Cardiac muscle cell (in vitro differentiated cells and primary cell): ENCODE measurements at regions not wholly inside any gene's neighbourhood (a gene's known extent, or its start where the extent isn't known, plus 50 kb on each side); places are given as distances from the start of the nearest gene placed in this dataset.

Experiments used
- DNase-seq, 2 donors: peaks; one replicate each; pipeline versions ENCODE4 v3.0.0 to v3.0.0-alpha.2; 2010 to 2017; ENCODE audit warnings: low read depth in 1 of 2, low spot score in 1 of 2
- H3K27ac ChIP-seq: fragments of 200-600 bp; sonication (generic); 2 replicates; pipeline ENCODE4 v1.5.1; 2016
- H3K27me3 ChIP-seq: fragments of 200-600 bp; sonication (generic); 2 replicates; pipeline ENCODE4 v1.6.0; 2016; ENCODE audit warnings: control low read depth
- H3K36me3 ChIP-seq: fragments of 200-600 bp; sonication (generic); 2 replicates; pipeline ENCODE4 v1.5.1; 2016; ENCODE audit warnings: control low read depth
- H3K4me1 ChIP-seq: fragments of 200-600 bp; sonication (generic); 2 replicates; pipeline ENCODE4 v1.8.1; 2017; ENCODE audit warnings: low read depth, mild to moderate bottlenecking, mixed run types
- H3K4me3 ChIP-seq: fragments of 200-600 bp; sonication (generic); 2 replicates; pipeline ENCODE4 v1.5.1; 2016; ENCODE audit warnings: mild to moderate bottlenecking
- H3K9me3 ChIP-seq: fragments of 200-600 bp; sonication (generic); 2 replicates; pipeline ENCODE4 v1.5.1; 2017; ENCODE audit warnings: low read depth, mild to moderate bottlenecking, control low read depth
- CTCF ChIP-seq: IDR thresholded peaks from 2 replicates; pipeline ENCODE4 v1.5.1; 2012; ENCODE audit warnings: low read depth, mild to moderate bottlenecking, low read length

GRCh38 chr6:164130585-164130984 is 716.1 kb downstream of the QKI start:
- no peak for DNase-seq
- H3K9me3 ChIP-seq, result no peaks in the 10 kb centered on the region
- H3K27me3 ChIP-seq, result no peaks in the 10 kb centered on the region
- no peaks in the 10 kb centered on the region for H3K4me1 ChIP-seq
- no peak overlapping the region for H3K27ac ChIP-seq
- H3K4me3 ChIP-seq, result no peak overlapping the region
- no peak for TF ChIP-seq CTCF
- H3K36me3 ChIP-seq, result no peaks in the 10 kb centered on the region

- DNase-seq, result no peak
- Histone ChIP-seq H3K4me3 (no peak overlapping the region), H3K4me1 (no peaks in the 10 kb centered on the region), H3K27ac (no peak overlapping the region), H3K27me3 (no peaks in the 10 kb centered on the region), H3K9me3 (no peaks in the 10 kb centered on the region), H3K36me3 (no peaks in the 10 kb centered on the region)
- TF ChIP-seq CTCF, result no peak
These were observed 715.6 kb downstream of the QKI start for GRCh38 chr6:164130151-164130550.

GRCh38 chr6:164129218-164129617 is 714.7 kb downstream of the QKI start:
- Histone ChIP-seq H3K4me3 (no peak overlapping the region), H3K4me1 (no peaks in the 10 kb centered on the region), H3K27me3 (no peaks in the 10 kb centered on the region), H3K27ac (no peak overlapping the region), H3K9me3 (no peaks in the 10 kb centered on the region), H3K36me3 (no peaks in the 10 kb centered on the region)
- no peak for DNase-seq
- no peak for TF ChIP-seq CTCF

- Histone ChIP-seq H3K27me3 (no peaks in the 10 kb centered on the region), H3K4me1 (no peaks in the 10 kb centered on the region), H3K4me3 (no peak overlapping the region), H3K36me3 (no peaks in the 10 kb centered on the region), H3K9me3 (no peaks in the 10 kb centered on the region), H3K27ac (no peak overlapping the region)
- no peak for DNase-seq
- TF ChIP-seq CTCF, result no peak
These were observed 713.6 kb downstream of the QKI start for GRCh38 chr6:164128101-164128500.

GRCh38 chr6:164124986-164125385 is 710.5 kb downstream of the QKI start:
- DNase-seq, result no peak
- Histone ChIP-seq H3K27me3 (no peaks in the 10 kb centered on the region), H3K27ac (no peak overlapping the region), H3K9me3 (no peaks in the 10 kb centered on the region), H3K4me3 (no peak overlapping the region), H3K36me3 (no peaks in the 10 kb centered on the region), H3K4me1 (no peaks in the 10 kb centered on the region)
- TF ChIP-seq CTCF, result no peak

- no peaks in the 10 kb centered on the region for H3K9me3 ChIP-seq
- TF ChIP-seq CTCF, result no peak
- no peaks in the 10 kb centered on the region for H3K27me3 ChIP-seq
- no peak overlapping the region for H3K4me3 ChIP-seq
- H3K36me3 ChIP-seq, result no peaks in the 10 kb centered on the region
- DNase-seq, result no peak
- no peak overlapping the region for H3K27ac ChIP-seq
- H3K4me1 ChIP-seq, result no peaks in the 10 kb centered on the region
These were observed 710.0 kb downstream of the QKI start for GRCh38 chr6:164124473-164124872.
